ENCODE measurements at regions not wholly inside any gene's neighbourhood (a gene's known extent, or its start where the extent isn't known, plus 50 kb on each side); places are given as distances from the start of the nearest gene placed in this dataset.

- Histone ChIP-seq H3K4me3 (no peak overlapping the region), H3K27me3 (no peaks in the 10 kb centered on the region), H3K4me1 (no peaks in the 10 kb centered on the region), H3K27ac (no peak overlapping the region), H3K36me3 (no peaks in the 10 kb centered on the region), H3K9me3 (no peaks in the 10 kb centered on the region)
- TF ChIP-seq POLR2A (IDR thresholded peaks at IDR 0.05): no peak
- no peak for TF ChIP-seq CTCF (IDR thresholded peaks at IDR 0.05)
- no peak for DNase-seq
- intact Hi-C loops (cut with DNase I; ENCODE audit: low total_unique reads): no loop called here
These were observed 164.5 kb upstream of the PPP2R3A start for GRCh38 chr3:135801018-135801417.

- TF ChIP-seq CTCF (IDR thresholded peaks at IDR 0.05) (no peak), POLR2A (IDR thresholded peaks at IDR 0.05) (no peak)
- intact Hi-C loops (cut with DNase I; ENCODE audit: low total_unique reads): no loop called here
- no peak for DNase-seq
- Histone ChIP-seq H3K27me3 (no peaks in the 10 kb centered on the region), H3K4me3 (no peak overlapping the region), H3K4me1 (no peaks in the 10 kb centered on the region), H3K36me3 (no peaks in the 10 kb centered on the region), H3K27ac (no peak overlapping the region), H3K9me3 (no peaks in the 10 kb centered on the region)
These were observed 163.4 kb upstream of the PPP2R3A start for GRCh38 chr3:135802171-135802570.

- no peaks in the 10 kb centered on the region for H3K36me3 ChIP-seq
- no peak for DNase-seq
- no peak overlapping the region for H3K4me3 ChIP-seq
- no peaks in the 10 kb centered on the region for H3K4me1 ChIP-seq
- TF ChIP-seq POLR2A (IDR thresholded peaks at IDR 0.05): no peak
- TF ChIP-seq CTCF (IDR thresholded peaks at IDR 0.05): no peak
- no peak overlapping the region for H3K27ac ChIP-seq
- intact Hi-C loops (cut with DNase I; ENCODE audit: low total_unique reads): no loop called here
- H3K9me3 ChIP-seq: no peaks in the 10 kb centered on the region
- H3K27me3 ChIP-seq: no peaks in the 10 kb centered on the region
These were observed 162.4 kb upstream of the PPP2R3A start for GRCh38 chr3:135803028-135803692.

- DNase-seq: no peak
- Histone ChIP-seq H3K9me3 (no peaks in the 10 kb centered on the region), H3K4me1 (no peaks in the 10 kb centered on the region), H3K27ac (no peak overlapping the region), H3K27me3 (no peaks in the 10 kb centered on the region), H3K36me3 (no peaks in the 10 kb centered on the region), H3K4me3 (no peak overlapping the region)
- no peak for TF ChIP-seq POLR2A (IDR thresholded peaks at IDR 0.05)
- TF ChIP-seq CTCF (IDR thresholded peaks at IDR 0.05): no peak
- intact Hi-C loops (cut with DNase I; ENCODE audit: low total_unique reads): no loop called here
These were observed 159.8 kb upstream of the PPP2R3A start for GRCh38 chr3:135805752-135806151.

GRCh38 chr3:135806317-135806716, 159.2 kb upstream of the PPP2R3A start:
- intact Hi-C loops (cut with DNase I; ENCODE audit: low total_unique reads): no loop called here
- no peak overlapping the region for H3K27ac ChIP-seq
- TF ChIP-seq POLR2A (IDR thresholded peaks at IDR 0.05): no peak
- TF ChIP-seq CTCF (IDR thresholded peaks at IDR 0.05): no peak
- no peak for DNase-seq
- no peaks in the 10 kb centered on the region for H3K27me3 ChIP-seq
- H3K36me3 ChIP-seq: no peaks in the 10 kb centered on the region
- H3K4me1 ChIP-seq: no peaks in the 10 kb centered on the region
- H3K9me3 ChIP-seq: no peaks in the 10 kb centered on the region
- H3K4me3 ChIP-seq: no peak overlapping the region

Measured in uterus (tissue), 3 donors.